ENCODE measurements at regions not wholly inside any gene's neighbourhood (a gene's known extent, or its start where the extent isn't known, plus 50 kb on each side); places are given as distances from the start of the nearest gene placed in this dataset.

- Histone ChIP-seq H3K36me3 (ENCODE audit: control insufficient read depth, insufficient read depth, low read length) (no peaks in the 10 kb centered on the region), H3K4me3 (replicated peaks; ENCODE audit: low read depth, low read length) (no peak overlapping the region), H3K27me3 (replicated peaks; ENCODE audit: control insufficient read depth, insufficient read depth, low read length) (peaks cover 2% of the 10 kb centered on the region)
- no peak for DNase-seq (ENCODE audit: extremely low read depth, insufficient read length)
- TF ChIP-seq, protein P1, sequence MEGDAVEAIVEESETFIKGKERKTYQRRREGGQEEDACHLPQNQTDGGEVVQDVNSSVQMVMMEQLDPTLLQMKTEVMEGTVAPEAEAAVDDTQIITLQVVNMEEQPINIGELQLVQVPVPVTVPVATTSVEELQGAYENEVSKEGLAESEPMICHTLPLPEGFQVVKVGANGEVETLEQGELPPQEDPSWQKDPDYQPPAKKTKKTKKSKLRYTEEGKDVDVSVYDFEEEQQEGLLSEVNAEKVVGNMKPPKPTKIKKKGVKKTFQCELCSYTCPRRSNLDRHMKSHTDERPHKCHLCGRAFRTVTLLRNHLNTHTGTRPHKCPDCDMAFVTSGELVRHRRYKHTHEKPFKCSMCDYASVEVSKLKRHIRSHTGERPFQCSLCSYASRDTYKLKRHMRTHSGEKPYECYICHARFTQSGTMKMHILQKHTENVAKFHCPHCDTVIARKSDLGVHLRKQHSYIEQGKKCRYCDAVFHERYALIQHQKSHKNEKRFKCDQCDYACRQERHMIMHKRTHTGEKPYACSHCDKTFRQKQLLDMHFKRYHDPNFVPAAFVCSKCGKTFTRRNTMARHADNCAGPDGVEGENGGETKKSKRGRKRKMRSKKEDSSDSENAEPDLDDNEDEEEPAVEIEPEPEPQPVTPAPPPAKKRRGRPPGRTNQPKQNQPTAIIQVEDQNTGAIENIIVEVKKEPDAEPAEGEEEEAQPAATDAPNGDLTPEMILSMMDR (IDR thresholded peaks at IDR 0.05; ENCODE audit: insufficient read depth, low read length, poor library complexity, severe bottlenecking) = no peak
Observed at GRCh38 chr4:41424522-41424921, 113.4 kb upstream of the LIMCH1 start.

GRCh38 chr4:41425650-41426049, 112.3 kb upstream of the LIMCH1 start:
- no peak for DNase-seq (ENCODE audit: extremely low read depth, insufficient read length)
- no peak overlapping the region for H3K4me3 ChIP-seq (replicated peaks; ENCODE audit: low read depth, low read length)
- TF ChIP-seq, protein P1 (IDR thresholded peaks at IDR 0.05; ENCODE audit: insufficient read depth, low read length, poor library complexity, severe bottlenecking) = no peak
- H3K36me3 ChIP-seq (ENCODE audit: control insufficient read depth, insufficient read depth, low read length) = no peaks in the 10 kb centered on the region
- H3K27me3 ChIP-seq (replicated peaks; ENCODE audit: control insufficient read depth, insufficient read depth, low read length) = peaks cover 2% of the 10 kb centered on the region

GRCh38 chr4:41426539-41426938, 111.4 kb upstream of the LIMCH1 start:
- TF ChIP-seq, protein P1 (IDR thresholded peaks at IDR 0.05; ENCODE audit: insufficient read depth, low read length, poor library complexity, severe bottlenecking) = no peak
- peaks cover 2% of the 10 kb centered on the region for H3K27me3 ChIP-seq (replicated peaks; ENCODE audit: control insufficient read depth, insufficient read depth, low read length)
- no peak overlapping the region for H3K4me3 ChIP-seq (replicated peaks; ENCODE audit: low read depth, low read length)
- no peaks in the 10 kb centered on the region for H3K36me3 ChIP-seq (ENCODE audit: control insufficient read depth, insufficient read depth, low read length)
- DNase-seq (ENCODE audit: extremely low read depth, insufficient read length) = no peak

DNA sequence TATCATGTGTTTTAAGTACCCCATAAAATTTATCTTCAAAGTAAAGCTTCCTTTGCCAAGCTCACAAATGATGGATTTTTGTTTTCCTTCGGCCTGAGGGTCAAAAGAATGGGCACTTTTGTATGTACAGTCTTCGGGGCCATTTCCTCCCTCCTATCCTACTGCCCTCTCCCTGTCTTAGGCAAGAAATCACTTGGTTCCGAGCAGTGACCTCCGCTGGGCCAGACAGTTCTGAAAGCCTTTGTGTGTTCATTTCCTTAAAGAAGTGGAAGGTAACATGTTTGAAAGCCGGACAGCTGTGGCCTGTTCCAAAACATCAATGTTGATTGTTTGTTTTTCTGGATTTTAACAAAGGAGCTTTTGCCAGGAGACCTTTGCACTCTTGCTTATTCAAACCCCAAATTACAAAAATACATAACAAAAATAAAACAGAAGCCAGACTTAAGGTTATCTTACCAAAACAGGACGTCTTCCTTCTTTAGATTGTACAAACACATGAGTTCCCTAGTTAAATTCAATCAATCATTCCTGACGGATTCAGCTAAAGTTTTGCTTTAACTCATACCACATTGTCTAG, 110.6 kb upstream of the LIMCH1 start:
- TF ChIP-seq, protein P1 (IDR thresholded peaks at IDR 0.05; ENCODE audit: insufficient read depth, low read length, poor library complexity, severe bottlenecking) = no peak
- peaks cover 2% of the 10 kb centered on the region for H3K27me3 ChIP-seq (replicated peaks; ENCODE audit: control insufficient read depth, insufficient read depth, low read length)

GRCh38 chr4:41427931-41428600, 109.9 kb upstream of the LIMCH1 start:
- Histone ChIP-seq H3K36me3 (ENCODE audit: control insufficient read depth, insufficient read depth, low read length) (no peaks in the 10 kb centered on the region), H3K4me3 (replicated peaks; ENCODE audit: low read depth, low read length) (no peak overlapping the region), H3K27me3 (replicated peaks; ENCODE audit: control insufficient read depth, insufficient read depth, low read length) (peaks cover 2% of the 10 kb centered on the region)
- TF ChIP-seq, protein P1 (IDR thresholded peaks at IDR 0.05; ENCODE audit: insufficient read depth, low read length, poor library complexity, severe bottlenecking) = no peak
- no peak for DNase-seq (ENCODE audit: extremely low read depth, insufficient read length)

More for the DNA sequence above, 110.6 kb upstream of the LIMCH1 start:
- no peaks in the 10 kb centered on the region for H3K36me3 ChIP-seq (ENCODE audit: control insufficient read depth, insufficient read depth, low read length)
- DNase-seq (ENCODE audit: extremely low read depth, insufficient read length) = no peak
- H3K4me3 ChIP-seq (replicated peaks; ENCODE audit: low read depth, low read length) = no peak overlapping the region

All from GM06990 (cell line).